GM12878 (cell line): ENCODE measurements at regions not wholly inside any gene's neighbourhood (a gene's known extent, or its start where the extent isn't known, plus 50 kb on each side); places are given as distances from the start of the nearest gene placed in this dataset.

Experiments used
- EP300 ChIP-seq, 2 experiments: fragments of 150-350 bp in 1 of 2; IDR thresholded peaks; 2 replicates each; pipeline ENCODE4 v1.6.1; 2011 to 2012; ENCODE audit warnings: low read depth in 2 of 2, low read length in 2 of 2, borderline replicate concordance in 1 of 2, improper control_type of control experiment in 1 of 2, inconsistent platforms in 1 of 2; ENCODE audit not compliant: control insufficient read depth in 1 of 2
- GABPA ChIP-seq: IDR thresholded peaks from 2 replicates; pipeline ENCODE4 v1.6.1; 2014; ENCODE audit warnings: antibody characterized with exemption, low read depth, mild to moderate bottlenecking, inconsistent platforms
- GATAD2B ChIP-seq: fragments of 450-650 bp; conservative IDR thresholded peaks from 2 replicates; pipeline ENCODE4 v1.6.1; 2017; ENCODE audit warnings: low read depth, mild to moderate bottlenecking, moderate library complexity
- NRF1 ChIP-seq: conservative IDR thresholded peaks from 2 replicates; pipeline ENCODE4 v1.6.1; 2011; ENCODE audit warnings: mild to moderate bottlenecking, low read depth, low read length, improper control_type of control experiment
- PBX3 ChIP-seq: IDR thresholded peaks from 2 replicates; pipeline ENCODE4 v1.6.1; 2011; ENCODE audit warnings: mild to moderate bottlenecking, low read depth, low read length, moderate library complexity; ENCODE audit not compliant: insufficient replicate concordance
- PML ChIP-seq: IDR thresholded peaks from 2 replicates; pipeline ENCODE4 v1.6.1; 2012; ENCODE audit warnings: low read length, inconsistent platforms
- RAD51 ChIP-seq: fragments of 450-650 bp; IDR thresholded peaks from 2 replicates; pipeline ENCODE4 v1.6.1; 2016; ENCODE audit warnings: moderate library complexity, mild to moderate bottlenecking, inconsistent platforms
- WRNIP1 ChIP-seq: IDR thresholded peaks from 2 replicates; pipeline ENCODE4 v1.6.1; 2011; ENCODE audit warnings: low read depth, low read length, improper control_type of control experiment, borderline replicate concordance
- YY1 ChIP-seq: IDR thresholded peaks from 2 replicates; pipeline ENCODE4 v1.6.1; 2011; ENCODE audit warnings: low read depth, mild to moderate bottlenecking, low read length
- ZNF24 ChIP-seq: fragments of 450-650 bp; IDR thresholded peaks from 2 replicates; pipeline ENCODE4 v1.6.1; 2017; ENCODE audit warnings: antibody characterized with exemption, mild to moderate bottlenecking
- ZSCAN29 ChIP-seq: fragments of 450-650 bp; IDR thresholded peaks from 2 replicates; pipeline ENCODE4 v1.6.1; 2017; ENCODE audit warnings: mild to moderate bottlenecking, moderate library complexity
- TF ChIP-seq, protein P1 (sequence below), 3 experiments: IDR thresholded peaks in 2 of 3; conservative IDR thresholded peaks in 1 of 3; 2 replicates each; pipeline ENCODE4 v1.5.1; 2011; ENCODE audit warnings: low read depth in 3 of 3, low read length in 3 of 3, mild to moderate bottlenecking in 3 of 3, control low read depth in 2 of 3, moderate library complexity in 2 of 3, inconsistent platforms in 1 of 3, mixed read lengths in 1 of 3; ENCODE audit not compliant: control insufficient read depth in 2 of 3, insufficient read depth in 1 of 3; ENCODE audit errors: extremely low read depth in 1 of 3
- TF ChIP-seq, protein P2 (sequence below): IDR thresholded peaks from 2 replicates; pipeline ENCODE4 v1.6.1; 2012; ENCODE audit warnings: mild to moderate bottlenecking, low read depth, low read length

- TF ChIP-seq, protein P1, sequence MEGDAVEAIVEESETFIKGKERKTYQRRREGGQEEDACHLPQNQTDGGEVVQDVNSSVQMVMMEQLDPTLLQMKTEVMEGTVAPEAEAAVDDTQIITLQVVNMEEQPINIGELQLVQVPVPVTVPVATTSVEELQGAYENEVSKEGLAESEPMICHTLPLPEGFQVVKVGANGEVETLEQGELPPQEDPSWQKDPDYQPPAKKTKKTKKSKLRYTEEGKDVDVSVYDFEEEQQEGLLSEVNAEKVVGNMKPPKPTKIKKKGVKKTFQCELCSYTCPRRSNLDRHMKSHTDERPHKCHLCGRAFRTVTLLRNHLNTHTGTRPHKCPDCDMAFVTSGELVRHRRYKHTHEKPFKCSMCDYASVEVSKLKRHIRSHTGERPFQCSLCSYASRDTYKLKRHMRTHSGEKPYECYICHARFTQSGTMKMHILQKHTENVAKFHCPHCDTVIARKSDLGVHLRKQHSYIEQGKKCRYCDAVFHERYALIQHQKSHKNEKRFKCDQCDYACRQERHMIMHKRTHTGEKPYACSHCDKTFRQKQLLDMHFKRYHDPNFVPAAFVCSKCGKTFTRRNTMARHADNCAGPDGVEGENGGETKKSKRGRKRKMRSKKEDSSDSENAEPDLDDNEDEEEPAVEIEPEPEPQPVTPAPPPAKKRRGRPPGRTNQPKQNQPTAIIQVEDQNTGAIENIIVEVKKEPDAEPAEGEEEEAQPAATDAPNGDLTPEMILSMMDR (IDR thresholded peaks at IDR 0.05 in 2 of 3, conservative IDR thresholded peaks at IDR 0.05 in 1 of 3; ENCODE audit: control insufficient read depth in 2 of 3, extremely low read depth in 1 of 3, insufficient read depth in 1 of 3, low read depth in 3 of 3, low read length in 3 of 3), result no peak
- TF ChIP-seq WRNIP1 (no peak), GATAD2B (no peak), ZNF24 (no peak), ZSCAN29 (no peak), NRF1 (no peak), PML (no peak), EP300 (IDR thresholded peaks at IDR 0.05; ENCODE audit: borderline replicate concordance in 1 of 2, control insufficient read depth in 1 of 2, low read depth in 2 of 2, low read length in 2 of 2) (no peak), RAD51 (no peak), GABPA (no peak), YY1 (no peak), PBX3 (no peak)
- TF ChIP-seq, protein P2, sequence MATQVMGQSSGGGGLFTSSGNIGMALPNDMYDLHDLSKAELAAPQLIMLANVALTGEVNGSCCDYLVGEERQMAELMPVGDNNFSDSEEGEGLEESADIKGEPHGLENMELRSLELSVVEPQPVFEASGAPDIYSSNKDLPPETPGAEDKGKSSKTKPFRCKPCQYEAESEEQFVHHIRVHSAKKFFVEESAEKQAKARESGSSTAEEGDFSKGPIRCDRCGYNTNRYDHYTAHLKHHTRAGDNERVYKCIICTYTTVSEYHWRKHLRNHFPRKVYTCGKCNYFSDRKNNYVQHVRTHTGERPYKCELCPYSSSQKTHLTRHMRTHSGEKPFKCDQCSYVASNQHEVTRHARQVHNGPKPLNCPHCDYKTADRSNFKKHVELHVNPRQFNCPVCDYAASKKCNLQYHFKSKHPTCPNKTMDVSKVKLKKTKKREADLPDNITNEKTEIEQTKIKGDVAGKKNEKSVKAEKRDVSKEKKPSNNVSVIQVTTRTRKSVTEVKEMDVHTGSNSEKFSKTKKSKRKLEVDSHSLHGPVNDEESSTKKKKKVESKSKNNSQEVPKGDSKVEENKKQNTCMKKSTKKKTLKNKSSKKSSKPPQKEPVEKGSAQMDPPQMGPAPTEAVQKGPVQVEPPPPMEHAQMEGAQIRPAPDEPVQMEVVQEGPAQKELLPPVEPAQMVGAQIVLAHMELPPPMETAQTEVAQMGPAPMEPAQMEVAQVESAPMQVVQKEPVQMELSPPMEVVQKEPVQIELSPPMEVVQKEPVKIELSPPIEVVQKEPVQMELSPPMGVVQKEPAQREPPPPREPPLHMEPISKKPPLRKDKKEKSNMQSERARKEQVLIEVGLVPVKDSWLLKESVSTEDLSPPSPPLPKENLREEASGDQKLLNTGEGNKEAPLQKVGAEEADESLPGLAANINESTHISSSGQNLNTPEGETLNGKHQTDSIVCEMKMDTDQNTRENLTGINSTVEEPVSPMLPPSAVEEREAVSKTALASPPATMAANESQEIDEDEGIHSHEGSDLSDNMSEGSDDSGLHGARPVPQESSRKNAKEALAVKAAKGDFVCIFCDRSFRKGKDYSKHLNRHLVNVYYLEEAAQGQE, result no peak
Measured at GRCh38 chr7:43010061-43010460, 77.9 kb downstream of the MRPL32 start.
